ENCODE measurements at regions not wholly inside any gene's neighbourhood (a gene's known extent, or its start where the extent isn't known, plus 50 kb on each side); places are given as distances from the start of the nearest gene placed in this dataset.

GRCh38 chr22:22359465-22359864 lies 114.9 kb downstream of the VPREB1 start:
- TF ChIP-seq CTCF (conservative IDR thresholded peaks at IDR 0.05; ENCODE audit: low read length): no peak
- TF ChIP-seq EZH2phosphoT487 (IDR thresholded peaks at IDR 0.05; ENCODE audit: borderline replicate concordance, low read depth, low read length): no peak
